ENCODE measurements at regions not wholly inside any gene's neighbourhood (a gene's known extent, or its start where the extent isn't known, plus 50 kb on each side); places are given as distances from the start of the nearest gene placed in this dataset.

DNA sequence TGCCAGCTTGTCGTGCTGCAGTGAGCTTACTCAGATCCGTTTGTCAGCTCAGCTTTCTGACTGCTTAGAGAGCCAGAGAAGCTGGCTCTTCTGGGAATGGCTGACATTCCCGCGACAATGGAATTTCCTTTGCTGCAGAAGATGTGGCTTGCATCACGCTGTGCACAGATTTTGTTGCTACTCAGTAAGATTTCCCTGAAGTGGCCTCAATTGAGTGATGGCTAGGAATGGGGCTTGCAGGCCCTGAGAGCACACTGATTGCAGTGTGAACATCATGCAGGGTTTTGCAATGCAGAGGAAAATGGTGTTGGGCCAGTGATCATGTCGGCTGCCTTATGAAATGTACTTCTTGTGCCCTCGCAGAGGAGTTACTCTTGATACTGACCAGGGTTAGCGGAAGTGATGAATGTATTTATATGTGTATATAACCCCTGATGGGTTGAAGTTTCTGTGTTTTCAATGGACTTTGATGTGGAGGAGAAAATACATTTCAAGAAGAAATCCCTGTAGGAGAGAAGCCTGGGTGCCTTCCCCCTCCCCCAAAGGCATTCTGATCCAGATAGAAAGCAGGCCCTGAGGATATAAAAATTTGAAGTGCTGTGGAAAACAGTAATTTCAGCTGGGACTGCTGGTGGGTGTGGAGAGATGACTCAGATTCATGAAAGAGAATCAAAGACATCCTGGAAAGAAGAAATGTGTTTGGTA is 102.5 kb upstream of the PDZRN3 start:
- TF ChIP-seq, protein P1, sequence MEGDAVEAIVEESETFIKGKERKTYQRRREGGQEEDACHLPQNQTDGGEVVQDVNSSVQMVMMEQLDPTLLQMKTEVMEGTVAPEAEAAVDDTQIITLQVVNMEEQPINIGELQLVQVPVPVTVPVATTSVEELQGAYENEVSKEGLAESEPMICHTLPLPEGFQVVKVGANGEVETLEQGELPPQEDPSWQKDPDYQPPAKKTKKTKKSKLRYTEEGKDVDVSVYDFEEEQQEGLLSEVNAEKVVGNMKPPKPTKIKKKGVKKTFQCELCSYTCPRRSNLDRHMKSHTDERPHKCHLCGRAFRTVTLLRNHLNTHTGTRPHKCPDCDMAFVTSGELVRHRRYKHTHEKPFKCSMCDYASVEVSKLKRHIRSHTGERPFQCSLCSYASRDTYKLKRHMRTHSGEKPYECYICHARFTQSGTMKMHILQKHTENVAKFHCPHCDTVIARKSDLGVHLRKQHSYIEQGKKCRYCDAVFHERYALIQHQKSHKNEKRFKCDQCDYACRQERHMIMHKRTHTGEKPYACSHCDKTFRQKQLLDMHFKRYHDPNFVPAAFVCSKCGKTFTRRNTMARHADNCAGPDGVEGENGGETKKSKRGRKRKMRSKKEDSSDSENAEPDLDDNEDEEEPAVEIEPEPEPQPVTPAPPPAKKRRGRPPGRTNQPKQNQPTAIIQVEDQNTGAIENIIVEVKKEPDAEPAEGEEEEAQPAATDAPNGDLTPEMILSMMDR (optimal IDR thresholded peaks at IDR 0.05 in 1 of 3, IDR thresholded peaks at IDR 0.05 in 1 of 3, conservative IDR thresholded peaks at IDR 0.05 in 1 of 3; ENCODE audit: extremely low read depth in 1 of 3, insufficient read depth in 2 of 3, low read length in 3 of 3), result no peak
- no peak for TF ChIP-seq EZH2 (IDR thresholded peaks at IDR 0.05; ENCODE audit: low read length)
